DMS53 treated with DMSO at 0.1 percent for 48 hours (cell line): ENCODE measurements at regions not wholly inside any gene's neighbourhood (a gene's known extent, or its start where the extent isn't known, plus 50 kb on each side); places are given as distances from the start of the nearest gene placed in this dataset.
A peak's percentile ranks its signal among the peaks of the same experiment; 100 is the strongest.

Source experiments
- DNase-seq: peaks from one replicate; lab custom pipeline; 2025; ENCODE audit not compliant: unreplicated experiment; lab: John Stamatoyannopoulos, UW

DNA sequence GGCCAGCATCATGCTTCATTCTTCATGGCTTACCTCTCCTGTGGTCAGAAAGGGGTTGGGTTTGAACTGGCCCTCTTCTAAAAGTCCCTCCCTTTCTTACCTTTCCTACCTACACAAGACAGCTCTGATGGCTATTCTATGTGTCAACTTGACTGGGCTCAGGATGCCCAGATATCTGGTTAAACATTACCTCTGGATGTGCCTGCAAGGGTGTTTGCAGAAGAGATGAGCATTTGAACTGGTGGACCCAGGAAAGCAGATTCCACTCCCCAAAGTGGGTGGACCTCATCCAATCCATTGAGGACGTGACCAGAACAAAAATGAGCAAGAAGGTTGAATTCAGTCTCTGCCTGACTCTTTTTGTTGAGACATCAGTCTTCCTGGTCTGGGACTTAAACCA lies 79.0 kb upstream of the TCF7L2 start:
- no peak for DNase-seq

DNA sequence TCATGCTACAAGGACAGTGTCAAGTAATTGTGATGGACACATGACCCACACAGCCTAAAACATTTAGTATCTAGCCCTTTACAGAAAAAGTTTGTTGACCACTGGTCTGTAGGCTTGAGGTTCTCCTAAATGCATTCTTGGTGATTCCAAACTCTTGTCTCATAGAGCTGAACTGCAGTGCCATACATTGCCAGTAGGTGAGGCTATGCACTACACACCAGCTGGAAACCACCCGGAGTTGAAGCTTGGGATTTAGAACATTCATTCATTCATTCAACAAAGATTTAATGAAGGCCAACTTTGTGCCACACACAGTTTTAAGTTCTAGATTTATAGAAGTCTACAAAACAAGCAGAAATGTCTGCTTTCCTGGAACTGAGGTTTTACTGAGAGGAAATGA lies 77.3 kb upstream of the TCF7L2 start:
- no peak for DNase-seq

DNA sequence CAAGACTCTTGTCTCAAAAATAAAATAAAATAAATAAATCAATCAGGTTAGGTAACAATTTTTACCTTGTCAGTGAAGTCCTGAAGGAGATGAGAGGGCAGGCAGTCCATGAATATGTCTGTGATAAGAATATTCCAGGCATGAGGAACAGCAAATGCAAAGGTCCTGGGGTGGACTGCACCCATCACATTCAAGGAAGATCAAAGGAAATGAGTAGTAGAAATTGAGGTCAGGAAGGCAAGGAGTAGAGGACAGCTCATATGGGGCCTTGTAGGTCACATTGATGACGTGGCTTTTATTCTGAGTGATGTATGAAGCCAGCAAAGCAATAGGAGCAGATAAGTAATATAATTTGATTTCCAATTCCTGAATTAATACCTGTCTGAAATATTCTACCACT lies 76.5 kb upstream of the TCF7L2 start:
- no peak for DNase-seq

DNA sequence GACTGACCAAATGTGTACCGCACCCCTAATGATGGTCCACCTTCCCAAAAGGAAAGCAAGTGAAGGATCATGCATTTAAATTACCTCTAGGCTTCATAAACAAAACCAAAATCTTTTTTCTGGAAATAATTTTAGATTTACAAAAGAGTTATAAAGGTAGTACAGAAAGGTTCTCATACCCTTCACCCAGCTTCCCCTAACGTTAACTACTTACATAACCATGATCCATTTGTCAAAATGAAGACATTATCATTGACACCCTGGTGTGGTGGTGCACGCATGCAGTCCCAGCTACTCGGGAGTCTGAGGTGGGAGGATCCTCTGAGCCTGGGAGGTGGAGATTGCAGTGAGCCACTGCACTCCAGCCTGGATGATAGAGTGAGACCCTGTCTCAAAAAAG lies 75.1 kb upstream of the TCF7L2 start:
- DNase-seq, result no peak

DNA sequence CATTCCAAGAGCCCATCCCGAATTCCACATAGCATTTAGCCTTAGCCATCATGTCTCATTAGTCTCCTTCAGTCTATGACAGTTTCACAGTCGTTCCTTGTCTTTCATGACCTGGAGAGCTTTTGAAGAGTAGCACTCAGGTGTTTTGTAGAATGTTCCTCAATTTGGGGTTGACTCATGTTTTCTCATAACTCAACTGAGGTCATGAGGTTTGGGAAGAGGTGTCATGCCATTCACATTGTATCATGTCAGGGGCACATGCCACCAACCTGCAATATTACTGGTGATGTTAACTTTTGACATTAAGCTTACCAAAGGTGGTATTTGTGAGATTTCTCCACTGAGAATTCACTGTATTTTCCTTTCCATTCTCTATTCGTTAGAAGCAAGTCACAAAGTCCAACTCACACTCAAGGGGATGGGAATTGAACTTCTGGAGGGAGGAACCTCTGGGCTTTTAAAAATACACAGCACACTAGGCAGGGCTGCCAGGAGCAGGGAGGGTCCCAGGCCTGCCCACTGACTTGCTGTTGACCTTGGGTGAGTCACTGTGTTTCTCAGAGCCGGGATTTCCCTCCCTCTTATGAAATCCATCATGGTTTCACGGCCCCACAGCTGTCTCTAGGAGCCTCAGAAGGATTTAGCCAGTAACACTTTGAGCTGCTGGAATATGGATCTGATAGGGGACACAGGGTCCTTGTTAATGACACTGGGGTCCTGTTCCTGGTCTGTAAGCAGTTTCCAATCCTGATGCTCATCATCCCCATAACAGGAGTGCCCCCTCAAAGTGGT lies 74.4 kb upstream of the TCF7L2 start:
- no peak for DNase-seq

DNA sequence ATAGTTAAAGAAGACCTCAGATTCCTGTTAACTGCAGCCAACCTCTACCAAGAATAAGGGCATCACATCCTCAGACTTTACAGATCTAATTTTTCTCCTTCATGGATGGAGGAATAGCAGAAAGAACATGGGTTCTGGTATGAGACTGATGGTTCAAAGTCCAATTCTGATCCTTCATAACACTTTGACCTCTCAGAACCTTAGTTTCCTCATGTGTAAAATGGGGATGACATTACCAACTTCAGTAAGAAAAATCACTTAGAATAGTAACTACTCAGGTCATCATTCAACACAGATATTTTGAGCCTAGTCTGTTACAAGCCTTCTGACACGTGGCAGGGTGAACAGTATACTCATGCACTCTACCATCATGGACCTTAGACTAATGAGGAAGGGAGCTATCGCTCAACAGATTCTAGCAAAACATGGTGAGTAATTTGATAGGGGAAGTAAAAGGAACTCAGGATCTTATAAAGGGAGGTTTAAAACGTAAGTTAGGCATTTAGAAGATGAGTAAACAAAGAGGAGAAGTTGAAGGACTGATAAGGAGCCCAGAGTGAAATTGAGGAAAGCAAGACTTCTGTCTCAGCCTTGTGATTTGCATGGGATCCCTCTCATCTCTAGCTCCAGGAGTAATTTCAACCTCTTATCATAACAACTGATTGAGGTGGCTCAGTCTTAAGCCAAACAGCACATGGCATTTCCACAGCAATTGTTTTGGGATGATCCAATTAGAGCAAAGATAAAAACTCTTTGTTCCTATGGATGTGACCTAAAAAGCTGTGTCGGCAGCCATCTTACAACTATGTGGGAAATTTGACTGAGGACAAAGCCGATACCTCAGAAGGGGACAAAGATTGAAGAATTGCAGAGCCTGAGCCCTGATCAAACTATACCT lies 69.2 kb upstream of the TCF7L2 start:
- no peak for DNase-seq

DNA sequence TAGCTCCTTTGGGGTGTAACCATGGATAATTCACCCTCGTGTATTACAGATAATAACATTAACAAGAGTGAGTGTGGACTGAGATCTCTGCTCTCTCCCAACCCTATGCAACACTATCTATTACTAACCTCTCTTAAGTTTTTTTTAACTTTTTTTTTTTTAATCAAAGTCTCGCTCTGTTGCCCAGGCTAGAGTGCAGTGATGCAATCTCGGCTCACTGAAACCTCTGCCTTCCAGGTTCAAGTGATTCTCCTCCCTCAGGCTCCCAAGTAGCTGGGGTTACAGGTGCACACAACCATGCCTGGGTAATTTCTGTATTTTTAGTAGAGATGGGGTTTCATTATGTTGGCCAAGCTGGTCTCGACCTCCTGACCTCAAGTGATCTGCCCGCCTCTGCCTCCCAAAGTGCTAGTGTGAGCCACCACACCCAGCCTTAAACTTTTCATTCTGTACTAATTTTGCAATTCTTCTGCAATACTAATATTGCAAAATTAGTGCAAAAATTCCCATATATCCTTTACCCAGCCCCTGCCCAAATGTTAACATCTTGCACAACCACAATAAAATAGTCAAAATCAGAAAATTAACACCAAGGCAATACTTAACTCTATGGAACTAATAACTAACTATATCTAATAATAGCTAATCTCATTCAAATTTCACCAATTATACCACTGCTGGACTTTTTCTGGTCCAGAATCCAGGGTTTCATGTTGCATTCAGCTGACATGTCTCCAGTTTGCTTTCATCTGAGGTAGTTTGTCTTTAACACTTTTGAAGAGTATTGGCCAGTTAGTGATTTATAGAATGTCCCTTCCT lies 66.5 kb upstream of the TCF7L2 start:
- DNase-seq, result no peak

DNA sequence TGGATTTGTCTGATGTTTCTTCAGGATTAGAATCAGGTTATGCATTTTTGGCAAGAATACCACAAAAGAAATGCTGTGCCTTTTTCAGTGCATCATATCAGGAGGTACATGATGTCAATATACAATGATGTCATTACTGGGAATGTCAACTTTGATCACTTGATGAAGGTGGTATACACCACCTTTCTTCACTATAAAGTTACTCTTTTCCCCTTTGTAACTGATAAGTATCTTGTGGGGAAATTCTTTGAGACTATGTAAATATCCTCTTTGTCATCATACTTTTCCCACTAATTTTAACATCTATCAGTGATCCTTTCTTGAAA lies 65.9 kb upstream of the TCF7L2 start:
- DNase-seq, result no peak

DNA sequence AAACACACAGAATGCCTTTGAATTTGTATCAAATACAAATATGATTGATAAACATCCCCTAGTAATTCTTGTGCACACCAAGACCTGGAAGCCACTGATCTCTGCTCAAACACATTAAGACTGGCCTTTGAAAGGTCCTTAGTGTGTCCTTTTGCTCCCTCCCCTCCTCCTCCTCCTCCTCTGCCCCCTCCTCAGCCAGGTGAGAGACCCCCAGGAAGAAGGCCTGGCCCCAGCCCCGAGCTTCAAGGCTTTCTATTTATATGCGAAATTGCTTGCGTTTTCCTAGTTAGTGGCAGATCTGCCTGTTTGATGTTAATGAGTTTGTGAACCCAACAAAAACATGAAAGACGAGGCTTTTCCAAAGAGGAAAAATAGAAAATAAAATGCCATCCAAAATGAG lies 63.6 kb upstream of the TCF7L2 start:
- DNase-seq, result no peak

DNA sequence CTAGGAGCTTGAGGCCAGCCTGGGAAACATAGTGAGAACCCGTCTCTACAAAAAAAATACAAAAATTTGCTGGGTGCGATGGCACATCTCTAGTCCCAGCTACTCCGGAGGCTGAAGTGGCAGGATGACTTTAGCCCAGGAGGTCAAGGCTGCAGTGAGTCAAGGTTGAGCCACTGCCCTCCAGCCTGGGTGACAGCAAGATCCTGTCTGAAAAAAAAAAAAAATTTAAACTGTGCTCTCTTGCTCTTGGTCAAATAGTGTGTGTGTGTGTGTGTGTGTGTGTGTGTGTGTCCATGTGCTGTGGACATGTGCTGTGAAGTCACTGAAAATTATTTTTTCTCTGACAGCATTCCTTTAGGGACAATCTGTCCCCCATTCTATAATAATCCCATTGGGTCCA lies 62.1 kb upstream of the TCF7L2 start:
- DNase-seq, result no peak

DNA sequence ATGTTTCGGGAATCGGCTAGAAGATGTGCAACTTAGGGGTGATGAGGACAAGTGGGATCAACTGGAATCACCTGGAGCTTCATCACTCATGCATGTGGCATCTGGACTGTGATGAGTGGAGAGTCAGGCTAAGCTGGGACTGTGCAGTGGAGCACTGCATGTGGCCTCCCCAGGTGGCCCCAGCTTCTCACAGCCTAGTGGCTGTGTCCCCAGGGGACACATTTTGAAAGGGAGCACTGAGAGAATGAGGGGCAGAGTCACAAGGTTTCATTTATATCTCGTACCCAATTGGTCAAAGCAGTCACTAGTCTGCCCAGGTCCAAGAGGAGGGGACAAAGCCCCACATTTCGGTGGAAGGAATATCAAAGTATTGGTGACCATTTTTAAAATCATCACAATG lies 54.8 kb upstream of the TCF7L2 start:
- DNase-seq, result no peak

DNA sequence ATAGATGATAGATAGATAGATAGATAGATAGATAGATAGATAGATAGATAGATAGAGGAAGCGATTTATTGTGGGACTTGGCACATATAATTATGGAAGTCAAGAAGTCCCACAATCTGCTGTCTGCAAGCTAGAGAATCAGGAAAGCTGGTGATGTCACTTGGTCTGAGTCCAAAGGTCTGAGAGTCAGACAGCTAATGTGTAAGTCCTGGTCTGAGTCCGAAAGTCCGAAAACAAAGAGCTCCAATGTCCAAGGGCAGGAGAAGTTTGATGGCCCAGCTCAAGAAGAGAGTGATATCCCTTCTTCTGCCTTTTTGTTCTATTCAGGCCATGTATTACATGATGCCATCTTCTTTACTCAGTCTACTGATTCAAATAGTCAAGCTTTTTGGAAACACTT lies 53.8 kb upstream of the TCF7L2 start:
- no peak for DNase-seq

DNA sequence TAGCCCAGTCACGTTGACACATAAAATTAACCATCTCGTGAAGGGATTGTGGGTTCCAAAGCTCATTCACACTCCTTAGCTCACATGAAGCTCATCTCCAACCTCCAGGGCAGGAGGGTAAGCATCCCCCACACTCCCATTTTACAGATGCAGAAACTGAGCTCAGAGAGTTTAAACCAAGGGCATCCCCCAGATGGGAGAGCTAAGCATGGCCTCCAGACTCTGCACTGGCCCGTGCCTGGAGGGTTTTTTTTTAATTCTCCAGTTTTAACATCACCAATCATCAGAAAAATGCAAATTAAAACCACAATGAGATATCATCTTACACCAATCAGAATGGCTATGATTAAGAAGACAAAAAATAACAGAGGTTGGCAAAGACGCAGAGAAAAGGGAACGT lies 53.3 kb upstream of the TCF7L2 start:
- DNase-seq, result no peak

DNA sequence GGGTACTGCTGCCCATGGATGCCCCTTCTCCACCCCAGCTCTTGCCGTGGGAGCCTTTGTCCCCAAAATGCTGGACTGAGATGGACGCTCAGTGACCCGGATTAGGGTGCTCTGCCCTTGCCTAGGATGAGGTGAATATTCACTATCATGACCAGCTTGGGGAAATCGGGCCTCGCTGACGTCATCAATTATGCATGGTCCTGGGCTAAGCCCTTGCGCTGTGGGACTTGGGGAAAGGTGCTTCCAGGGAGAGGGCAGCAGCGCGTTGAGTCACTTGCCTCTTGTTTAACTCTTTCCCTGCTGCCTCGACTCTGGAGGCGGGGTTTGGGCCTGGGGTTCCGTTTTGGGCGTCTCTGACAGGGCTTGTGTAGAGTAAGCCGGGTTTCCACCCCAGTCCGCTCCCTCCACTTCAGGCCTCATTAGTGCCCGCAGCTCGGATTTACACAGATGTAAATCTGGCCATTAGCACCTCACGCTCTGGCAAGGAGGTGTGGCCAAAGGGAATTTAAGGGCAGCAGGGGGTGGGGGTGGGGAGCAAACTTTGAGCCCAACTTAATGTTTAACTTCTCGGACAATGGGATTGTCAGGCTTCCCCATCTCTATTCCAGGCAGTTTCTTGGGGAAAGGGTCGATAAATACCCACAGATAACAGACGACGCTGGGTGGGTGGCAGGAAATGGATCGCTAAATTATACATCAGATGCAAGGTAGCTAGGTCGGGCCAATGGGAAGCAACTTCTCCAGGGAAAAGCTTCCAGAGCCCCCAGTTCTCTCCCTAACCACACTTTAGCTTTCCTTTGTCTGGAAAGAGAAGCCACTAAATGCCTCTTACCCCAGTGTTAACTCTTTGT lies 51.3 kb upstream of the TCF7L2 start:
- peak; percentile 30 for DNase-seq

DNA sequence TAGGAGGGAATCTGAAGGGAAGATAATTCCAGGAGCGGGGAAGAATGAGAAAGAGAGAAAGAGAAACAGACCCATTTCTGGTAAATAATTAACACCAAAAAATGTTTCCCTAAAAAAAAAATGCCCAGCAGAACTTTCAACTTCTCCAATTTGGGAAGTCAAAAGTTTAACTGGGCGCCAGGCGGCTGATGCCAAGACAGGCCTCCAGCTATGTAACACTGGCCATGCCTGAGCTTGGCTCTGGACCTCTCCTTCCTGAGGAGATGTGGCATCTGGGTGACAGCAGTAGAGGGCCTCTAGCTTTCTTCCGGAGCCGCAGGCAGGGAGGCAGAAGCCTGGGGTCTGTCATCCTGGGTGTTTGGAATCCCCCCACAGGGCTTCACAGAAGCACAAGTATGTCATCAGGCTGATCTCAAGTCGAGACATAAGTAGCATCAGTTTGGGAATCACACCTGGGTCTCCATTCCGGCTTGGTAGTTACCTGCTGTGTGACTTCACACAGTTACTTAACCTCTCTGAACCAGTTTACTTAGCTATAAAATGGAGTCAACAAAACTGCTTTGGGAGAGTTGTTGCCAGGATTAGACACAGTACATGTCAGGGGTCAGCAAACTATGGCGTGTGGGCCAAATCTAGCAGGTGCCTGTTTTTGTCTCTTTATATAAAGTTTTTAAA lies 50.5 kb upstream of the TCF7L2 start:
- DNase-seq, result no peak
